H1 (cell line): ENCODE measurements at regions not wholly inside any gene's neighbourhood (a gene's known extent, or its start where the extent isn't known, plus 50 kb on each side); places are given as distances from the start of the nearest gene placed in this dataset.

ENCODE experiments used
- CTCF ChIA-PET: fragments of 300-600 bp; sonication (Branson Sonifier 250); formaldehyde crosslinking; loops from one replicate; lab custom pipeline; 2021; ENCODE audit not compliant: partially characterized antibody; lab: Charles Lee
- POLR2A ChIA-PET: fragments of 300-600 bp; sonication (Branson Sonifier 250); formaldehyde crosslinking; loops from one replicate; lab custom pipeline; 2021; ENCODE audit warnings: inconsistent platforms; ENCODE audit not compliant: partially characterized antibody; lab: Charles Lee
- DNase-seq, 2 experiments: peaks; one replicate each; pipeline versions ENCODE4 v3.0.0 to v3.0.0-alpha.2; 2010 to 2022; ENCODE audit warnings: low spot score in 2 of 2, low read depth in 1 of 2, mixed read lengths in 1 of 2
- FAIRE-seq: peaks from 2 replicates; lab custom pipeline; 2011; peaks lifted over from hg19 to GRCh38; lab: Jason Lieb, UNC
- H2AFZ ChIP-seq: 2 replicates; pipeline ENCODE4 v1.8.1; 2012; ENCODE audit warnings: low read length, inconsistent platforms
- H2AK5ac ChIP-seq: 2 replicates; pipeline ENCODE4 v1.6.1; 2013; ENCODE audit warnings: low read depth, low read length
- H2BK120ac ChIP-seq: replicated peaks from 2 replicates; pipeline ENCODE3; 2013; ENCODE audit warnings: low read depth, low read length, inconsistent platforms
- H2BK12ac ChIP-seq: 2 replicates; pipeline ENCODE4 v1.6.1; 2013; ENCODE audit warnings: low read depth, low read length
- H2BK15ac ChIP-seq: 2 replicates; pipeline ENCODE4 v1.6.1; 2013; ENCODE audit warnings: low read length
- H2BK20ac ChIP-seq: 2 replicates; pipeline ENCODE4 v1.6.1; 2013; ENCODE audit warnings: low read length
- H2BK5ac ChIP-seq: 2 replicates; pipeline ENCODE4 v1.6.1; 2013; ENCODE audit warnings: low read depth, low read length
- H3K14ac ChIP-seq: 2 replicates; pipeline ENCODE4 v1.6.1; 2013; ENCODE audit warnings: inconsistent platforms; ENCODE audit not compliant: insufficient read length
- H3K18ac ChIP-seq: 2 replicates; pipeline ENCODE4 v1.6.1; 2013; ENCODE audit warnings: low read length; ENCODE audit errors: extremely low read depth
- H3K23ac ChIP-seq: 2 replicates; pipeline ENCODE4 v1.6.1; 2013; ENCODE audit warnings: inconsistent platforms; ENCODE audit not compliant: insufficient read length
- H3K23me2 ChIP-seq: 2 replicates; pipeline ENCODE4 v1.6.1; 2013; ENCODE audit warnings: low read depth, low read length
- H3K27ac ChIP-seq: 2 replicates; pipeline ENCODE4 v1.6.1; 2011; ENCODE audit warnings: low read depth, low read length, inconsistent platforms
- H3K27me3 ChIP-seq, 4 experiments: replicated peaks in 1 of 4; 1 replicate in 1 of 4; 2 replicates in 3 of 4; pipeline versions ENCODE4 v1.6.1 to v1.8.1; 2011 to 2013; ENCODE audit warnings: low read length in 3 of 4, mild to moderate bottlenecking in 3 of 4, inconsistent platforms in 2 of 4, mixed read lengths in 2 of 4, moderate library complexity in 1 of 4; ENCODE audit not compliant: control insufficient read depth in 3 of 4, insufficient read depth in 3 of 4; ENCODE audit errors: extremely low read depth in 1 of 4
- H3K36me3 ChIP-seq, 4 experiments: 2 replicates each; pipeline versions ENCODE4 v1.6.1 to v1.8.1; 2011 to 2013; ENCODE audit warnings: mild to moderate bottlenecking in 4 of 4, low read length in 3 of 4, moderate library complexity in 2 of 4, control low read depth in 1 of 4, inconsistent platforms in 1 of 4; ENCODE audit not compliant: insufficient read depth in 4 of 4, control insufficient read depth in 2 of 4
- H3K4ac ChIP-seq: replicated peaks from 2 replicates; pipeline ENCODE3; 2013; ENCODE audit warnings: low read length, low read depth, mixed read lengths, inconsistent platforms; ENCODE audit not compliant: insufficient read length
- H3K4me1 ChIP-seq, 4 experiments: replicated peaks in 1 of 4; 1 replicate in 1 of 4; 2 replicates in 3 of 4; pipeline versions ENCODE4 v1.6.1 to v1.8.1; 2011 to 2013; ENCODE audit warnings: low read length in 3 of 4, inconsistent platforms in 2 of 4, mixed read lengths in 1 of 4; ENCODE audit not compliant: insufficient read depth in 4 of 4, control insufficient read depth in 3 of 4
- H3K4me2 ChIP-seq, 2 experiments: 2 replicates each; pipeline versions ENCODE4 v1.6.1 to v1.8.1; 2011 to 2013; ENCODE audit warnings: low read depth in 2 of 2, low read length in 2 of 2, control low read depth in 1 of 2, inconsistent platforms in 1 of 2, mild to moderate bottlenecking in 1 of 2; ENCODE audit not compliant: insufficient read depth in 1 of 2
- H3K4me3 ChIP-seq, 4 experiments: fragments of 200-600, 300-600 bp in 1 of 4; sonication (generic), shearing (Covaris generic), sonication (Bioruptor Twin) in 1 of 4; 2 replicates each; pipeline versions ENCODE4 v1.5.1 to v1.8.1; 2011 to 2016; ENCODE audit warnings: low read length in 4 of 4, low read depth in 3 of 4, control low read depth in 2 of 4, inconsistent platforms in 2 of 4, mild to moderate bottlenecking in 2 of 4, mixed read lengths in 1 of 4, moderate library complexity in 1 of 4; ENCODE audit not compliant: insufficient read depth in 2 of 4; ENCODE audit errors: extremely low read depth in 1 of 4
- H3K56ac ChIP-seq: replicated peaks from 2 replicates; pipeline ENCODE3; 2013; ENCODE audit warnings: low read depth, mild to moderate bottlenecking, mixed read lengths, low read length, inconsistent platforms; ENCODE audit not compliant: insufficient read length
- H3K79me1 ChIP-seq: 2 replicates; pipeline ENCODE4 v1.6.1; 2013; ENCODE audit warnings: low read depth, low read length, control low read depth
- H3K79me2 ChIP-seq, 2 experiments: 2 replicates each; pipeline versions ENCODE4 v1.6.1 to v1.8.1; 2012 to 2013; ENCODE audit warnings: low read length in 2 of 2, mild to moderate bottlenecking in 2 of 2, inconsistent platforms in 1 of 2; ENCODE audit not compliant: insufficient read depth in 2 of 2, control insufficient read depth in 1 of 2
- H3K9ac ChIP-seq, 4 experiments: replicated peaks in 1 of 4; 1 replicate in 1 of 4; 2 replicates in 3 of 4; pipeline versions ENCODE4 v1.6.1 to v1.8.1; 2011 to 2013; ENCODE audit warnings: low read depth in 3 of 4, low read length in 3 of 4, control low read depth in 2 of 4, mild to moderate bottlenecking in 2 of 4, moderate library complexity in 2 of 4, inconsistent platforms in 1 of 4; ENCODE audit errors: extremely low read depth in 1 of 4
- H3K9me3 ChIP-seq, 2 experiments: 2 replicates each; pipeline versions ENCODE4 v1.6.1 to v1.8.1; 2012 to 2013; ENCODE audit warnings: mild to moderate bottlenecking in 2 of 2, moderate library complexity in 2 of 2, control low read depth in 1 of 2, inconsistent platforms in 1 of 2, low read depth in 1 of 2, low read length in 1 of 2, mixed read lengths in 1 of 2; ENCODE audit not compliant: insufficient read depth in 2 of 2
- H4K20me1 ChIP-seq, 2 experiments: replicated peaks in 1 of 2; 2 replicates each; pipeline versions ENCODE3 to v1.8.1; 2011 to 2013; ENCODE audit warnings: inconsistent platforms in 2 of 2, low read length in 2 of 2, mild to moderate bottlenecking in 1 of 2; ENCODE audit not compliant: insufficient read depth in 2 of 2, control insufficient read depth in 1 of 2
- H4K5ac ChIP-seq: 2 replicates; pipeline ENCODE4 v1.6.1; 2013; ENCODE audit warnings: low read length, low read depth, mixed read lengths, inconsistent platforms; ENCODE audit not compliant: insufficient read length
- H4K8ac ChIP-seq: 2 replicates; pipeline ENCODE4 v1.8.0; 2013; ENCODE audit warnings: mild to moderate bottlenecking, moderate library complexity, low read length, inconsistent platforms; ENCODE audit not compliant: insufficient read depth; ENCODE audit errors: extremely low read depth
- H4K91ac ChIP-seq: replicated peaks from 2 replicates; pipeline ENCODE3; 2013; ENCODE audit warnings: low read length, mixed read lengths, inconsistent platforms; ENCODE audit not compliant: insufficient read length
- ATF3 ChIP-seq: IDR thresholded peaks from 2 replicates; pipeline ENCODE4 v1.6.1; 2011; ENCODE audit warnings: low read depth, mild to moderate bottlenecking, low read length; ENCODE audit not compliant: insufficient read depth
- CBX8 ChIP-seq: fragments of 300-800, 300-1000 bp; sonication (generic); IDR thresholded peaks from 2 replicates; pipeline ENCODE4 v1.7.1; 2016; ENCODE audit warnings: low read depth, low read length, borderline replicate concordance
- CEBPB ChIP-seq: IDR thresholded peaks from 2 replicates; pipeline ENCODE4 v1.6.1; 2012; ENCODE audit warnings: low read depth, low read length
- CREB1 ChIP-seq: IDR thresholded peaks from 2 replicates; pipeline ENCODE4 v1.6.1; 2012; ENCODE audit warnings: inconsistent platforms
- GABPA ChIP-seq: IDR thresholded peaks from 2 replicates; pipeline ENCODE4 v1.6.1; 2011; ENCODE audit warnings: mild to moderate bottlenecking, low read length, moderate library complexity, borderline replicate concordance; ENCODE audit not compliant: insufficient read depth
- JUN ChIP-seq: IDR thresholded peaks from 2 replicates; pipeline ENCODE4 v1.6.1; 2011; ENCODE audit warnings: low read depth, mild to moderate bottlenecking, improper control_type of control experiment, low read length
- POLR2A ChIP-seq, 2 experiments: IDR thresholded peaks; 1 replicate in 1 of 2; 2 replicates in 1 of 2; pipeline ENCODE4 v1.6.1; 2011; ENCODE audit warnings: low read depth in 2 of 2, low read length in 2 of 2, mild to moderate bottlenecking in 2 of 2; ENCODE audit errors: control extremely low read depth in 1 of 2
- RAD21 ChIP-seq, 2 experiments: IDR thresholded peaks in 1 of 2; conservative IDR thresholded peaks in 1 of 2; 2 replicates each; pipeline ENCODE4 v1.6.1; 2011; ENCODE audit warnings: low read depth in 2 of 2, low read length in 2 of 2, improper control_type of control experiment in 1 of 2, inconsistent platforms in 1 of 2, mild to moderate bottlenecking in 1 of 2, moderate library complexity in 1 of 2
- RNF2 ChIP-seq: fragments of 200-900, 300-1000 bp; sonication (generic); IDR thresholded peaks from 2 replicates; pipeline ENCODE4 v1.7.1; 2016; ENCODE audit warnings: borderline replicate concordance, low read depth, mild to moderate bottlenecking, antibody characterized with exemption, low read length; ENCODE audit not compliant: poor library complexity, severe bottlenecking; ENCODE audit errors: missing control alignments
- SP1 ChIP-seq: IDR thresholded peaks from 2 replicates; pipeline ENCODE4 v1.6.1; 2011; ENCODE audit warnings: low read depth, low read length
- TAF1 ChIP-seq: IDR thresholded peaks from 2 replicates; pipeline ENCODE4 v1.6.1; 2011; ENCODE audit warnings: mild to moderate bottlenecking, low read depth, low read length
- TBP ChIP-seq: IDR thresholded peaks from 2 replicates; pipeline ENCODE4 v1.6.1; 2011; ENCODE audit warnings: low read depth, low read length, improper control_type of control experiment
- YY1 ChIP-seq: IDR thresholded peaks from 2 replicates; pipeline ENCODE4 v1.6.1; 2011; ENCODE audit warnings: low read depth, mild to moderate bottlenecking, low read length
- WGBS, 2 experiments: shearing (Covaris generic) in 1 of 2; methylation state at CpG; one replicate each; pipeline versions ENCODE4 v1.1.6 to v1.1.7; 2013 to 2015; ENCODE audit warnings: low lambda C conversion rate in 2 of 2, mixed read lengths in 2 of 2, inconsistent platforms in 1 of 2, low coverage in 1 of 2, missing lambda C conversion rate in 1 of 2; ENCODE audit not compliant: insufficient replicate concordance in 2 of 2, insufficient coverage in 1 of 2, insufficient read length in 1 of 2; ENCODE audit errors: extremely low coverage in 1 of 2, missing lambda C conversion rate in 1 of 2; 5-methylcytosine and 5-hydroxymethylcytosine counted together

GRCh38 chr7:131013716-131014115 is 279.7 kb upstream of the KLF14 start:
- 92% methylated on average over 11 of the region's 11 CpGs; no CpG with 5 or more reads in 1 of the 2 experiments for whole genome bisulfite sequencing, 2 experiments
- H2BK5ac ChIP-seq, result no peak overlapping the region
- H3K56ac ChIP-seq, result no peak overlapping the region
- H4K8ac ChIP-seq, result no peak overlapping the region
- H3K27me3 ChIP-seq, result no peaks in the 10 kb centered on the region; a peak in 1 of 7 replicates
- H2BK12ac ChIP-seq, result no peak overlapping the region
- no peaks in the 10 kb centered on the region for H3K79me2 ChIP-seq
- peaks cover 0 to 2% of the 10 kb centered on the region in 2 experiments for H4K20me1 ChIP-seq
- H3K4me3 ChIP-seq, result no peak overlapping the region
- no peak overlapping the region for H2AFZ ChIP-seq
- no peak overlapping the region for H3K4ac ChIP-seq
- H3K23me2 ChIP-seq, result no peaks in the 10 kb centered on the region; the same call in 1 of the 2 replicates
- H2BK20ac ChIP-seq, result no peak overlapping the region
- H2AK5ac ChIP-seq, result no peak overlapping the region
- H4K91ac ChIP-seq, result no peak overlapping the region
- H3K4me1 ChIP-seq, result peaks cover 0 to 3% (median 2%) of the 10 kb centered on the region in 4 experiments; a peak in 5 of 7 replicates
- FAIRE-seq, result no peak
- POLR2A ChIA-PET, result interaction anchor here (1.0 kb wide), 1 partner anchor 103 kb away, joined by 3 read pairs; no protein-coding TSS in a partner anchor
- no peak overlapping the region for H2BK15ac ChIP-seq
- DNase-seq, result no peak
- no peak overlapping the region for H4K5ac ChIP-seq
- CTCF ChIA-PET, result interaction anchor here (0.6 to 3.2 kb wide), 8 partner anchors 9 to 262 kb away, joined by 3 to 15 read pairs (median 4); no protein-coding TSS in a partner anchor
- H3K4me2 ChIP-seq, result no peak overlapping the region
- H3K27ac ChIP-seq, result no peak overlapping the region
- H3K23ac ChIP-seq, result no peak overlapping the region
- no peaks in the 10 kb centered on the region for H3K9me3 ChIP-seq
- no peak overlapping the region for H3K18ac ChIP-seq
- no peaks in the 10 kb centered on the region for H3K36me3 ChIP-seq
- H3K14ac ChIP-seq, result no peak overlapping the region
- H3K9ac ChIP-seq, result no peak overlapping the region
- no peaks in the 10 kb centered on the region; the same call in 1 of the 2 replicates for H3K79me1 ChIP-seq
- H2BK120ac ChIP-seq, result no peak overlapping the region
- TF ChIP-seq RAD21 (IDR thresholded peaks at IDR 0.05 in 1 of 2, conservative IDR thresholded peaks at IDR 0.05 in 1 of 2; ENCODE audit: low read depth in 2 of 2, low read length in 2 of 2), result no peak
- TF ChIP-seq SP1, result no peak
- TF ChIP-seq GABPA, result no peak
- no peak for TF ChIP-seq CREB1
- TF ChIP-seq YY1, result no peak
- no peak for TF ChIP-seq TBP
- no peak for TF ChIP-seq CEBPB
- TF ChIP-seq CBX8, result no peak
- TF ChIP-seq RNF2, result no peak
- TF ChIP-seq ATF3, result no peak
- no peak for TF ChIP-seq TAF1
- TF ChIP-seq JUN, result no peak
- no peak for TF ChIP-seq POLR2A (IDR thresholded peaks at IDR 0.05; ENCODE audit: control extremely low read depth in 1 of 2, low read depth in 2 of 2, low read length in 2 of 2)
